Astrocyte (in vitro differentiated cells and primary cell): ENCODE measurements at regions not wholly inside any gene's neighbourhood (a gene's known extent, or its start where the extent isn't known, plus 50 kb on each side); places are given as distances from the start of the nearest gene placed in this dataset.

ENCODE experiments used
- DNase-seq: peaks from one replicate; pipeline ENCODE4 v3.0.0-alpha.2; 2010; ENCODE audit warnings: low read depth
- FAIRE-seq: peaks from 2 replicates; lab custom pipeline; 2011; peaks lifted over from hg19 to GRCh38; lab: Jason Lieb, UNC
- H2AFZ ChIP-seq: 2 replicates; pipeline ENCODE4 v1.6.0; 2012; ENCODE audit warnings: low read depth, low read length, inconsistent platforms
- H3K27ac ChIP-seq: 2 replicates; pipeline ENCODE4 v1.5.1; 2011; ENCODE audit warnings: low read depth, low read length, inconsistent platforms
- H3K27me3 ChIP-seq: 2 replicates; pipeline ENCODE4 v1.6.0; 2011; ENCODE audit warnings: low read length, inconsistent platforms; ENCODE audit not compliant: insufficient read depth
- H3K36me3 ChIP-seq: 2 replicates; pipeline ENCODE4 v1.5.1; 2011; ENCODE audit warnings: low read length, inconsistent platforms; ENCODE audit not compliant: insufficient read depth
- H3K4me1 ChIP-seq: 2 replicates; pipeline ENCODE4 v1.5.1; 2011; ENCODE audit warnings: low read length, inconsistent platforms; ENCODE audit not compliant: insufficient read depth
- H3K4me2 ChIP-seq: 2 replicates; pipeline ENCODE4 v1.6.0; 2012; ENCODE audit warnings: low read length, inconsistent platforms
- H3K4me3 ChIP-seq: 2 replicates; pipeline ENCODE4 v1.5.1; 2011; ENCODE audit warnings: low read depth, mild to moderate bottlenecking, low read length, inconsistent platforms; ENCODE audit not compliant: insufficient read depth
- H3K79me2 ChIP-seq: 2 replicates; pipeline ENCODE4 v1.6.0; 2012; ENCODE audit warnings: mild to moderate bottlenecking, low read length, inconsistent platforms; ENCODE audit not compliant: insufficient read depth
- H3K9ac ChIP-seq: 2 replicates; pipeline ENCODE4 v1.6.0; 2012; ENCODE audit warnings: mild to moderate bottlenecking, low read length, inconsistent platforms
- H3K9me3 ChIP-seq: 2 replicates; pipeline ENCODE4 v1.5.1; 2012; ENCODE audit warnings: low read depth, mild to moderate bottlenecking, low read length, inconsistent platforms; ENCODE audit not compliant: insufficient read depth
- H4K20me1 ChIP-seq: 2 replicates; pipeline ENCODE4 v1.6.0; 2012; ENCODE audit warnings: low read length, inconsistent platforms; ENCODE audit not compliant: insufficient read depth
- H3K27ac Mint-ChIP-seq: one replicate; pipeline ENCODE4 v1.8.0; 2021; ENCODE audit warnings: mild to moderate bottlenecking, mixed read lengths; ENCODE audit not compliant: unreplicated experiment
- H3K27me3 Mint-ChIP-seq: one replicate; pipeline ENCODE4 v1.8.0; 2021; ENCODE audit warnings: low read depth, mixed read lengths; ENCODE audit not compliant: unreplicated experiment
- H3K36me3 Mint-ChIP-seq: one replicate; pipeline ENCODE4 v1.8.0; 2021; ENCODE audit warnings: low read depth, mixed read lengths; ENCODE audit not compliant: unreplicated experiment
- H3K4me1 Mint-ChIP-seq: one replicate; pipeline ENCODE4 v1.8.0; 2021; ENCODE audit warnings: low read depth, mixed read lengths; ENCODE audit not compliant: unreplicated experiment
- H3K4me3 Mint-ChIP-seq: one replicate; pipeline ENCODE4 v1.8.0; 2021; ENCODE audit warnings: mild to moderate bottlenecking, moderate library complexity, mixed read lengths; ENCODE audit not compliant: unreplicated experiment
- H3K9me3 Mint-ChIP-seq: one replicate; pipeline ENCODE4 v1.8.0; 2021; ENCODE audit warnings: mild to moderate bottlenecking, mixed read lengths; ENCODE audit not compliant: unreplicated experiment
- CTCF ChIP-seq: IDR thresholded peaks from 2 replicates; pipeline ENCODE4 v1.5.1; 2011; ENCODE audit warnings: low read depth, mild to moderate bottlenecking, inconsistent platforms, low read length, moderate library complexity; ENCODE audit not compliant: insufficient read depth
- EZH2 ChIP-seq: IDR thresholded peaks from 2 replicates; pipeline ENCODE4 v1.6.1; 2012; ENCODE audit warnings: mild to moderate bottlenecking, low read length, inconsistent platforms; ENCODE audit not compliant: insufficient read depth

GRCh38 chr3:64303401-64303800 lies 78.1 kb upstream of the PRICKLE2 start:
- Histone ChIP-seq H3K27me3 (no peaks in the 10 kb centered on the region), H3K4me2 (no peak overlapping the region), H3K4me1 (peaks cover 6% of the 10 kb centered on the region), H4K20me1 (no peaks in the 10 kb centered on the region), H3K9me3 (no peaks in the 10 kb centered on the region), H2AFZ (no peak overlapping the region), H3K27ac (no peak overlapping the region), H3K9ac (no peak overlapping the region), H3K36me3 (no peaks in the 10 kb centered on the region), H3K4me3 (no peak overlapping the region), H3K79me2 (no peaks in the 10 kb centered on the region)
- TF ChIP-seq EZH2 (no peak), CTCF (no peak)
- Mint-ChIP-seq H3K4me3 (no peak overlapping the region), H3K9me3 (no peaks in the 10 kb centered on the region), H3K36me3 (peaks cover 6% of the 10 kb centered on the region), H3K27me3 (no peaks in the 10 kb centered on the region), H3K27ac (no peak overlapping the region), H3K4me1 (peaks cover 42% of the 10 kb centered on the region)
- FAIRE-seq (no peak), DNase-seq (no peak)

- Histone ChIP-seq H3K79me2 (no peaks in the 10 kb centered on the region), H3K36me3 (no peaks in the 10 kb centered on the region), H3K4me3 (no peak overlapping the region), H3K27me3 (no peaks in the 10 kb centered on the region), H2AFZ (no peak overlapping the region), H3K27ac (no peak overlapping the region), H3K4me2 (no peak overlapping the region), H3K9ac (no peak overlapping the region), H4K20me1 (no peaks in the 10 kb centered on the region), H3K9me3 (no peaks in the 10 kb centered on the region), H3K4me1 (peaks cover 6% of the 10 kb centered on the region)
- Mint-ChIP-seq H3K4me3 (no peak overlapping the region), H3K9me3 (peaks cover 5% of the 10 kb centered on the region), H3K4me1 (peaks cover 36% of the 10 kb centered on the region), H3K27me3 (no peaks in the 10 kb centered on the region), H3K36me3 (peaks cover 6% of the 10 kb centered on the region), H3K27ac (peak overlapping the region; percentile 4)
- no peak for DNase-seq
- TF ChIP-seq CTCF: no peak
- no peak for FAIRE-seq
These were observed 76.2 kb upstream of the PRICKLE2 start for GRCh38 chr3:64301476-64301875.

- no peak overlapping the region for H3K27ac ChIP-seq
- no peaks in the 10 kb centered on the region for H3K27me3 Mint-ChIP-seq
These were observed 75.6 kb upstream of the PRICKLE2 start for GRCh38 chr3:64300790-64301423.

More at GRCh38 chr3:64300790-64301423, 75.6 kb upstream of the PRICKLE2 start:
- peaks cover 32% of the 10 kb centered on the region for H3K4me1 Mint-ChIP-seq
- Histone ChIP-seq H4K20me1 (no peaks in the 10 kb centered on the region), H2AFZ (no peak overlapping the region), H3K9me3 (no peaks in the 10 kb centered on the region), H3K79me2 (no peaks in the 10 kb centered on the region), H3K36me3 (no peaks in the 10 kb centered on the region), H3K4me2 (peak overlapping the region; percentile 7), H3K9ac (no peak overlapping the region), H3K4me3 (no peak overlapping the region), H3K4me1 (peaks cover 6% of the 10 kb centered on the region), H3K27me3 (no peaks in the 10 kb centered on the region)
- DNase-seq: peak; percentile 91
- TF ChIP-seq CTCF: no peak
- no peak for TF ChIP-seq EZH2
- H3K27ac Mint-ChIP-seq: no peak overlapping the region
- peaks cover 5% of the 10 kb centered on the region for H3K9me3 Mint-ChIP-seq
- no peak overlapping the region for H3K4me3 Mint-ChIP-seq
- peak; percentile 96 for FAIRE-seq
- peaks cover 6% of the 10 kb centered on the region for H3K36me3 Mint-ChIP-seq
